Gastrocnemius medialis (tissue), 4 donors: ENCODE measurements at regions not wholly inside any gene's neighbourhood (a gene's known extent, or its start where the extent isn't known, plus 50 kb on each side); places are given as distances from the start of the nearest gene placed in this dataset.
"Not testable (repeated sequence)": the region's sequence is repeated elsewhere in the genome, so short reads cannot be mapped to it uniquely, and the experiment has no call there.

Experiments used
- ATAC-seq, 2 donors: fragments of 150-250 bp; one replicate each; pipeline ENCODE4 v1.9.1; 2016
- DNase-seq, 2 donors: peaks; one replicate each; pipeline ENCODE4 v3.0.0-alpha.2; 2019
- H3K27ac ChIP-seq, 4 donors: fragments of 200-600 bp; sonication (generic); 1 replicate in 1 of 4; 2 replicates in 3 of 4; pipeline ENCODE4 v1.5.1; 2016 to 2018; ENCODE audit warnings: mild to moderate bottlenecking in 2 of 4, moderate library complexity in 1 of 4
- H3K27me3 ChIP-seq, 3 donors: fragments of 200-600 bp; sonication (generic) in 2 of 3; 1 replicate in 1 of 3; 2 replicates in 2 of 3; pipeline versions ENCODE4 v1.5.1 to v1.6.0; 2016 to 2019; ENCODE audit warnings: mild to moderate bottlenecking in 1 of 3, moderate library complexity in 1 of 3
- H3K36me3 ChIP-seq, 2 donors: fragments of 200-600 bp; sonication (generic) in 1 of 2; one replicate each; pipeline ENCODE4 v1.5.1; 2017 to 2018
- H3K4me1 ChIP-seq, 2 donors: fragments of 200-600 bp; sonication (generic) in 1 of 2; one replicate each; pipeline ENCODE4 v1.5.1; 2016 to 2017; ENCODE audit warnings: mild to moderate bottlenecking in 2 of 2
- H3K4me3 ChIP-seq, 4 donors: fragments of 200-600 bp; sonication (generic) in 3 of 4; 1 replicate in 1 of 4; 2 replicates in 3 of 4; pipeline ENCODE4 v1.5.1; 2016 to 2019; ENCODE audit warnings: mild to moderate bottlenecking in 2 of 4
- H3K9me3 ChIP-seq, 3 donors: fragments of 200-600 bp; sonication (generic) in 2 of 3; 1 replicate in 1 of 3; 2 replicates in 2 of 3; pipeline ENCODE4 v1.5.1; 2016 to 2019
- CTCF ChIP-seq, 5 experiments: fragments of 450-650 bp in 3 of 5; fragments of 200-600 bp in 2 of 5; sonication (generic) in 2 of 5; IDR thresholded peaks in 4 of 5; conservative IDR thresholded peaks in 1 of 5; 1 replicate in 4 of 5; 2 replicates in 1 of 5; pipeline ENCODE4 v1.5.1; 2016 to 2019; ENCODE audit warnings: antibody characterized with exemption in 5 of 5, mild to moderate bottlenecking in 3 of 5, moderate library complexity in 3 of 5
- POLR2A ChIP-seq, 2 donors: fragments of 450-650 bp; IDR thresholded peaks; one replicate each; pipeline ENCODE4 v1.6.1; 2017; ENCODE audit warnings: antibody characterized with exemption in 2 of 2, mild to moderate bottlenecking in 2 of 2, moderate library complexity in 2 of 2
- in situ Hi-C, 4 donors: fragments of 200-750 bp; cut with MboI; loops; one replicate each; pipeline versions ENCODE4 v1.15.0 to v1.8.0; 2017; ENCODE audit warnings: low sequenced_read_pairs in 4 of 4
- intact Hi-C: fragments of 100-400 bp; cut with DNase I; formaldehyde crosslinking; loops from one replicate; pipeline ENCODE4 v1.15.1; 2023; ENCODE audit warnings: low total_unique reads

- TF ChIP-seq POLR2A (IDR thresholded peaks at IDR 0.05) (no peak), CTCF (IDR thresholded peaks at IDR 0.05 in 4 of 5, conservative IDR thresholded peaks at IDR 0.05 in 1 of 5) (no peak)
- ATAC-seq, result no peak
- H3K4me1 ChIP-seq, result no peaks in the 10 kb centered on the region
Observed at GRCh38 chr17:33709881-33710280, 416.8 kb upstream of the ASIC2 start.

GRCh38 chr17:33712120-33712519 is 419.0 kb upstream of the ASIC2 start:
- intact Hi-C loops, result no loop called here
- Histone ChIP-seq H3K27ac (no peak overlapping the region), H3K4me3 (no peak overlapping the region), H3K36me3 (no peaks in the 10 kb centered on the region), H3K9me3 (no peaks in the 10 kb centered on the region), H3K27me3 (no peaks in the 10 kb centered on the region), H3K4me1 (no peaks in the 10 kb centered on the region)
- DNase-seq (no peak), ATAC-seq (no peak)
- in situ Hi-C loops, result no loop called here
- no peak for TF ChIP-seq POLR2A (IDR thresholded peaks at IDR 0.05)
- no peak for TF ChIP-seq CTCF (IDR thresholded peaks at IDR 0.05 in 4 of 5, conservative IDR thresholded peaks at IDR 0.05 in 1 of 5)

More at GRCh38 chr17:33709881-33710280, 416.8 kb upstream of the ASIC2 start:
- in situ Hi-C loops, result no loop called here
- no peaks in the 10 kb centered on the region for H3K9me3 ChIP-seq
- no peaks in the 10 kb centered on the region for H3K36me3 ChIP-seq
- intact Hi-C loops, result no loop called here
- no peaks in the 10 kb centered on the region for H3K27me3 ChIP-seq
- no peak overlapping the region for H3K27ac ChIP-seq
- DNase-seq, result no peak
- H3K4me3 ChIP-seq, result no peak overlapping the region

GRCh38 chr17:33716957-33717356 is 423.9 kb upstream of the ASIC2 start:
- Histone ChIP-seq H3K27ac (no peak overlapping the region), H3K27me3 (no peaks in the 10 kb centered on the region), H3K4me1 (no peaks in the 10 kb centered on the region), H3K36me3 (no peaks in the 10 kb centered on the region), H3K9me3 (no peaks in the 10 kb centered on the region), H3K4me3 (no peak overlapping the region)
- in situ Hi-C loops, result no loop called here
- DNase-seq (no peak), ATAC-seq (no peak)
- TF ChIP-seq POLR2A (IDR thresholded peaks at IDR 0.05), result no peak
- no peak for TF ChIP-seq CTCF (IDR thresholded peaks at IDR 0.05 in 4 of 5, conservative IDR thresholded peaks at IDR 0.05 in 1 of 5)
- intact Hi-C loops, result no loop called here

GRCh38 chr17:33723736-33724135 is 430.6 kb upstream of the ASIC2 start:
- in situ Hi-C loops, H3K27me3 ChIP-seq, intact Hi-C loops: not testable (repeated sequence)

GRCh38 chr17:33725675-33726271 is 432.7 kb upstream of the ASIC2 start:
- DNase-seq, result no peak
- TF ChIP-seq POLR2A (IDR thresholded peaks at IDR 0.05) (no peak), CTCF (IDR thresholded peaks at IDR 0.05 in 4 of 5, conservative IDR thresholded peaks at IDR 0.05 in 1 of 5) (peak in 1 of 5 experiments; percentile 46)
- intact Hi-C loops, result no loop called here
- no peak for ATAC-seq
- Histone ChIP-seq H3K27me3 (peaks cover 0 to 4% (median 0%) of the 10 kb centered on the region in 3 donors), H3K4me1 (no peaks in the 10 kb centered on the region), H3K36me3 (no peaks in the 10 kb centered on the region), H3K9me3 (no peaks in the 10 kb centered on the region), H3K27ac (no peak overlapping the region), H3K4me3 (no peak overlapping the region)
- in situ Hi-C loops, result no loop called here

More at GRCh38 chr17:33723736-33724135, 430.6 kb upstream of the ASIC2 start:
- not testable (repeated sequence) for H3K27ac ChIP-seq, H3K36me3 ChIP-seq, ATAC-seq, H3K4me1 ChIP-seq, H3K9me3 ChIP-seq, DNase-seq, H3K4me3 ChIP-seq
